ENCODE measurements at regions not wholly inside any gene's neighbourhood (a gene's known extent, or its start where the extent isn't known, plus 50 kb on each side); places are given as distances from the start of the nearest gene placed in this dataset.

DNA sequence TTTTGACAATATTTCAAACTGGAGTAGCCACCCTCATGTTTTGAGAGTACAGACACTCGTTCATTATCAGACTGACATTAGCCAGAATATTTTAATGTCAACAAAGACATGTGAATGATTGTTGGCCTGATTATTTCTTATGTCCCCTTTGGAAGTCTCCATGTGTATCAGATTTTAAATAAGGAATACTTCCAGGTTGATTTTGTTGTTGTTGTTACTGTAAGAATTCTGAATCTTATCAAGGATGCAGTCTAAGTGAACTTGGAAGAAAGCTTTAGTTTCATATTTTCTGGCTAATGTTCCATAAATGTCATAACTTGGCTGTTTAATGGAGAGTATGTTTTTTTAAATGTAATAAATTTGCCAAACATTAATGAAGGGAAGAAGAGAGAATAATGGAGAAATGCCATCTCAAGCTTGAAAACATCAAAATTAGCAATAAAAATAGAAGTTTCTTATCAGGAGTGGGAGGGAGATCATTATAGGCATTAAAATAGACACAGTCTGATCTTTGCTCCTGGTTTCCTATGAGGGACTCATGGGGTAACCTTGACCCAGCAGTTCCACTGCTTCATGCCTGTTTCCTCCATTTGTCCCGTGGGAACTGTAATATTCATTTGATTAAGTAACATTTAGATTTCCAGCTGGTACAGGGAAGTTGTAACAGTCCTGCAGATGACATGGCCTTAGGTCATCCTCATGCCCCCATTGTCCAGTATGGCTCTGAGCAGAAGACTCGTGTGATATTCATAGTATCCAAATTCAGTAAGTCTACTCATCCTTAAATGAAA, 122.4 kb upstream of the KIAA1217 start:
- TF ChIP-seq TAF1 (IDR thresholded peaks at IDR 0.05; ENCODE audit: borderline replicate concordance, insufficient read depth, low read length), result no peak
- no peak for TF ChIP-seq FOXP2 (optimal IDR thresholded peaks at IDR 0.05; ENCODE audit: borderline replicate concordance, extremely low read depth, extremely low read length, insufficient read depth)
- TF ChIP-seq, protein P1, sequence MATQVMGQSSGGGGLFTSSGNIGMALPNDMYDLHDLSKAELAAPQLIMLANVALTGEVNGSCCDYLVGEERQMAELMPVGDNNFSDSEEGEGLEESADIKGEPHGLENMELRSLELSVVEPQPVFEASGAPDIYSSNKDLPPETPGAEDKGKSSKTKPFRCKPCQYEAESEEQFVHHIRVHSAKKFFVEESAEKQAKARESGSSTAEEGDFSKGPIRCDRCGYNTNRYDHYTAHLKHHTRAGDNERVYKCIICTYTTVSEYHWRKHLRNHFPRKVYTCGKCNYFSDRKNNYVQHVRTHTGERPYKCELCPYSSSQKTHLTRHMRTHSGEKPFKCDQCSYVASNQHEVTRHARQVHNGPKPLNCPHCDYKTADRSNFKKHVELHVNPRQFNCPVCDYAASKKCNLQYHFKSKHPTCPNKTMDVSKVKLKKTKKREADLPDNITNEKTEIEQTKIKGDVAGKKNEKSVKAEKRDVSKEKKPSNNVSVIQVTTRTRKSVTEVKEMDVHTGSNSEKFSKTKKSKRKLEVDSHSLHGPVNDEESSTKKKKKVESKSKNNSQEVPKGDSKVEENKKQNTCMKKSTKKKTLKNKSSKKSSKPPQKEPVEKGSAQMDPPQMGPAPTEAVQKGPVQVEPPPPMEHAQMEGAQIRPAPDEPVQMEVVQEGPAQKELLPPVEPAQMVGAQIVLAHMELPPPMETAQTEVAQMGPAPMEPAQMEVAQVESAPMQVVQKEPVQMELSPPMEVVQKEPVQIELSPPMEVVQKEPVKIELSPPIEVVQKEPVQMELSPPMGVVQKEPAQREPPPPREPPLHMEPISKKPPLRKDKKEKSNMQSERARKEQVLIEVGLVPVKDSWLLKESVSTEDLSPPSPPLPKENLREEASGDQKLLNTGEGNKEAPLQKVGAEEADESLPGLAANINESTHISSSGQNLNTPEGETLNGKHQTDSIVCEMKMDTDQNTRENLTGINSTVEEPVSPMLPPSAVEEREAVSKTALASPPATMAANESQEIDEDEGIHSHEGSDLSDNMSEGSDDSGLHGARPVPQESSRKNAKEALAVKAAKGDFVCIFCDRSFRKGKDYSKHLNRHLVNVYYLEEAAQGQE (IDR thresholded peaks at IDR 0.05; ENCODE audit: insufficient read depth in 1 of 2, low read depth in 2 of 2, low read length in 2 of 2), result no peak
- no peak for TF ChIP-seq POLR2AphosphoS5 (IDR thresholded peaks at IDR 0.05; ENCODE audit: low read depth, low read length)
- TF ChIP-seq SIN3A (IDR thresholded peaks at IDR 0.05; ENCODE audit: borderline replicate concordance, insufficient read depth, low read length), result no peak

GRCh38 chr10:24091256-24091655, 117.7 kb upstream of the KIAA1217 start:
- no peak for TF ChIP-seq POLR2AphosphoS5 (IDR thresholded peaks at IDR 0.05; ENCODE audit: low read depth, low read length)
- no peak for TF ChIP-seq FOXP2 (optimal IDR thresholded peaks at IDR 0.05; ENCODE audit: borderline replicate concordance, extremely low read depth, extremely low read length, insufficient read depth)
- TF ChIP-seq SIN3A (IDR thresholded peaks at IDR 0.05; ENCODE audit: borderline replicate concordance, insufficient read depth, low read length), result no peak
- TF ChIP-seq, protein P1 (IDR thresholded peaks at IDR 0.05; ENCODE audit: insufficient read depth in 1 of 2, low read depth in 2 of 2, low read length in 2 of 2), result no peak
- no peak for TF ChIP-seq TAF1 (IDR thresholded peaks at IDR 0.05; ENCODE audit: borderline replicate concordance, insufficient read depth, low read length)

- TF ChIP-seq TAF1 (IDR thresholded peaks at IDR 0.05; ENCODE audit: borderline replicate concordance, insufficient read depth, low read length) (no peak), POLR2AphosphoS5 (IDR thresholded peaks at IDR 0.05; ENCODE audit: low read depth, low read length) (no peak), FOXP2 (optimal IDR thresholded peaks at IDR 0.05; ENCODE audit: borderline replicate concordance, extremely low read depth, extremely low read length, insufficient read depth) (no peak), SIN3A (IDR thresholded peaks at IDR 0.05; ENCODE audit: borderline replicate concordance, insufficient read depth, low read length) (no peak)
- TF ChIP-seq, protein P1 (IDR thresholded peaks at IDR 0.05; ENCODE audit: insufficient read depth in 1 of 2, low read depth in 2 of 2, low read length in 2 of 2), result no peak
Observed at GRCh38 chr10:24096281-24096680, 112.7 kb upstream of the KIAA1217 start.

GRCh38 chr10:24097751-24098207, 111.2 kb upstream of the KIAA1217 start:
- TF ChIP-seq, protein P1 (IDR thresholded peaks at IDR 0.05; ENCODE audit: insufficient read depth in 1 of 2, low read depth in 2 of 2, low read length in 2 of 2), result no peak
- no peak for TF ChIP-seq POLR2AphosphoS5 (IDR thresholded peaks at IDR 0.05; ENCODE audit: low read depth, low read length)
